ENCODE measurements at regions not wholly inside any gene's neighbourhood (a gene's known extent, or its start where the extent isn't known, plus 50 kb on each side); places are given as distances from the start of the nearest gene placed in this dataset.

GRCh38 chr10:91040343-91040742 is 119.5 kb upstream of the ANKRD1 start:
- no peak for DNase-seq

- no peak for DNase-seq
These were observed 121.2 kb upstream of the ANKRD1 start for GRCh38 chr10:91042069-91042468.

DNA sequence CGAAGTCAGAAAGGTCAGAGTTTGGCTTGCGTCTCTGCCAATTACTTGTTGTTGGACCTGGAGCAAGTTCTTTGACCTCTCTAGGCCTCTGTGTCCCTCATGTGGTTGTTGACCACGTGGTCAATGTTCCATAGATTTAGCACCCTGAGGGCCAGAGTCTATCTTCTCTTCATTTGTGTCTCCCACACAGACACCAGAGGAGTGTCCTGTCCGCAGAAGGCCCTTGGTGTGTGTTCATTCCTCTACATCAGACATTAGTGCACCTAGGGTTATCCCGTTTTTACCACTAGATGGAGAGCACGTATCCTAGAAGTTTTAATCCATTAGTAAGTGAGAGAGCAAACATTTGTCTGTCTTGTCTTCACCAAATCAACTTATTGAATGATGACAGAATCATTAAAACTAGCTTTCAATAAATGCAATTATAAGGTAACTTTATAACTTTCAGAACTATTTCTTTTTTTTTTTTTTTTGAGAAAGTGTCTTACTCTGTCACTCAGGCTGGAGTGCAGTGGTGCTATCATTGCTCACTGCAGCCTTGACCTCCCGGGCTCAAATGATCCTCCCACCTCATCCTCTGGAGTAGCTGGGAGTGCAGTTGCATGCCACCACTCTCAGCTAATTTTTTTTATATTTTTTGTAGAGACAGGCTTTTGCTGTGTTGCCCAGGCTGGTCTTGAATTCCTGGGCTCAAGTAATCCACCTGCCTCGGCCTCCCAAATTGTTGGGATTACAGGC is 122.5 kb upstream of the ANKRD1 start:
- no peak for DNase-seq

- DNase-seq, result no peak
These were observed 126.0 kb upstream of the ANKRD1 start for GRCh38 chr10:91046869-91047268.

DNA sequence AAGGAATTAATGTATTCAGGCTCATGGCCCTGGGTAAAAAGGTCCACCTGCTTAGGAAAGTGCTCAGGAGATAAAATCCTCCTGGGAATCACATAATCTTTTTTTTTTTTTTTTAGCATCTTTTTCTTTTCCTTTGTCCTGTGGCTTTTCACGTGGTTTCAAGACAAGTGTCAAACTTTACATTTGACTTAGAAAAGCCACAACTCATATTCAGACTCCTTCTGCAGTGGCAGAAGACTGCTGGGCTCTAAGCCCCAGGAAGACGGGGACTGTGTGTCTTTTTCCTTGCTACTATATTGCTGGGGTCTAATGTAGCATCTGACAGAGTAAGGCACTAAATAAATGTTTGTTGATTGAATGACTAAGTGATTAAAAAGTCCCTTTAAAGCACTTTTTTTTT is 127.5 kb upstream of the ANKRD1 start:
- DNase-seq, result no peak

DNA sequence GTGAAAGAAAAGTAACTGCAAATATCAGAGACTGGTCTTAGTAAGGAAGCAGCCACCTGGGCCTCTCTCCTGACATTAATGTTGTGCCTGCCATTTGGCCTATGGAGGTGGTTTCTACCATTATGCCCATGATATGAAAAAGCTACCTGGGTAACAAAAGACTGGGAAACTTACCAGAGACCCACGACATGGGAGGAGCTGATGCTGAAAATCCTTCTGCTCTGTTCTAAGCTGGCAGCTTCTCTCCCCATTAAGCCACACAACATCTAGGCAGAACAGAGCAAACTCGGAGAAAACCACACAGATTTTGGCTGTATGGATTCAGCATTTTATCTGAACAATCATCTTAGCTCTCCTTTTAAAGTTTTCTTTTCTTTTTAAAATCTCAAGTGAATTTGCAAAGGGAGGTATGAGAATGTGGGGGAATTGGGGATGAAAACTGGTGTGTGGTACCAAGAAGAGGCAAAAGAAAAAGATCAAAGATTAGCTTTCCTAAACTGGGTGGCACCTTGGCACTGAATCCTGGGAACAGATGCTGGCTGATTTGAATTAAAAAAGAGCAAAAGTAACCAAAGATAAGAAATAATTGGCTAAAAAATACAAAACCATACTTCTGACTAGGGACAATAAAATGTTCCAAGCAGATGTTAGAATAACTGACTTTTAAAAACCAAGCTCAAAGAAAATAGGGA is 128.6 kb upstream of the ANKRD1 start:
- DNase-seq, result no peak

DNA sequence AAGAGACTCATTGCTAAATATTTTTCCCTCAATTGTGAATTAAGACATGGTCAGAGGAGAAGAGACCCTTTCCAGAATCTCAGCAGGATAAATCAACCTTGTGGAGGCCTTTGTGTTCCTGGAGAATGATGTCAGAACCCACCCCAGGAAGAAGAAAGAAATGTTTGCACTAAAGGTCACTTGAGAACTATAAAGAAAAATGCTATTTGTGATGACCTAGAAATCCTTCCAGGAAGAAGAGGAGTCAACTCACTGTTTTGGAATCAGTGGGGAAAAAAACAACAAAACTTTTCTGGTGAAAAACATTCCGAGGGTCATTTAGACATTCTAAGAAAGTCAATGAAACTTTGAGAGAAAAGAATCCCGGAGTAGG is 129.1 kb upstream of the ANKRD1 start:
- DNase-seq, result no peak

- DNase-seq, result no peak
These were observed 129.6 kb upstream of the ANKRD1 start for GRCh38 chr10:91050371-91051034.

- no peak for DNase-seq
These were observed 130.9 kb upstream of the ANKRD1 start for GRCh38 chr10:91051829-91052228.

- DNase-seq, result no peak
These were observed 133.4 kb upstream of the ANKRD1 start for GRCh38 chr10:91054325-91054724.

DNA sequence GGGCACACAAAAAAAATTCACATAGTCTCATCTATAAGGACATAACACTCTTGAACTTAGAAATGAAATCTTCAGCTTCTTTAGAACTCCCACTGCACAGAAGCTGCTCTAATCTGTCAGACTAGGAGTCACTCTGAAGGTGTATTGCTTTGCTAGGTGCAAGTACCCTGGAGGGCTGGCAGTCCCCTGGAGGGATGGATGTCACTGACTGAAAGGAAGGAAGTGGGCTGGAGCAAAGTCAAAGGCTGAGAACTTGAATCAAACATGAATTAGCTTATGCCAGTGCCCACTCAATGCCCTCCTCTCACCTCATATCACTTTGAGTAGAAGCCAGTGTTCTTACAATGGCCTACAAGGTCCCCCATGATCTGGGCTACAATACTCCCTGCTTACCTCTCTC is 140.3 kb upstream of the ANKRD1 start:
- DNase-seq, result no peak

DNA sequence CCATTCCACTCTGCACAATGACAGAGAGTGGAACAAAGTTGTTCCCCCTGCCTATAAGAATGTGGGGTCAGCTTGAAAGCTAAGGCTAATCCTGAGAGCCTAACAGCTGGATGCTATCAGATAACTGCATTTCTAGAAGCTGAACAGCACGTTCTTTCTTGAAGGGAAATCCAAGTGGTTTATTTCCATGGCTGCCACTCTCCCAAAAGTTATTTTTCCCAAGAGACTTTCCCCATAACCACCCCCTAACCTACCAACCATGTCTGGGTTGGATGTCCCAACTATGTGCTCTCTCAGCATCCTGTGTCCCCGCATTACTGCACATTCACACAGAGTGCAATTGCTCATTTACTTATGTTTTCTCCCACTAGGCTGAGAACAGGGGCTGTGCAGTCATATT is 140.7 kb upstream of the ANKRD1 start:
- DNase-seq, result no peak

GRCh38 chr10:91062091-91062490 is 141.2 kb upstream of the ANKRD1 start:
- no peak for DNase-seq

GRCh38 chr10:91071786-91072185 is 148.7 kb upstream of the PCGF5 start:
- DNase-seq, result no peak

- no peak for DNase-seq
These were observed 147.0 kb upstream of the PCGF5 start for GRCh38 chr10:91073286-91073979.

- no peak for DNase-seq
These were observed 143.4 kb upstream of the PCGF5 start for GRCh38 chr10:91076991-91077548.

GRCh38 chr10:91077549-91078071 is 142.9 kb upstream of the PCGF5 start:
- DNase-seq, result no peak

DNA sequence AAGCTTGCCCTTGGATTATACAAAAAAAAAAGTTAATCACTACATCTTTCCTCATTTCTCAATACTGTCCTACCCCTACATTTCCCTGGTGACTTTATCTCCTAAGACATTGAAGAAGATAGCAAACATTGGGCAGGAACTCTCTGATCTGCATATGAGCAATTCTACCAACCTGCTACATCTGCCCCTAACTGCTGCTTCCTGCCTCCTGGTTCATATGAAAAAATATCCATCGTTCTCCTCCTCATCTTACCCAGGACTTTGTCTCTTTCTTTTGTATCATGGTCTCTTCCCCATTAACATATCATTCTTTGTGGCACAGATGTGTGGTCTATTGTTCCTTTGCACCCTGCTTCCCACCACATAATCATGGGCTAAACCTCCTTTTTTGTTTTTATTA is 139.7 kb upstream of the PCGF5 start:
- no peak for DNase-seq

GRCh38 chr10:91082447-91082846 is 138.0 kb upstream of the PCGF5 start:
- DNase-seq, result no peak

DNA sequence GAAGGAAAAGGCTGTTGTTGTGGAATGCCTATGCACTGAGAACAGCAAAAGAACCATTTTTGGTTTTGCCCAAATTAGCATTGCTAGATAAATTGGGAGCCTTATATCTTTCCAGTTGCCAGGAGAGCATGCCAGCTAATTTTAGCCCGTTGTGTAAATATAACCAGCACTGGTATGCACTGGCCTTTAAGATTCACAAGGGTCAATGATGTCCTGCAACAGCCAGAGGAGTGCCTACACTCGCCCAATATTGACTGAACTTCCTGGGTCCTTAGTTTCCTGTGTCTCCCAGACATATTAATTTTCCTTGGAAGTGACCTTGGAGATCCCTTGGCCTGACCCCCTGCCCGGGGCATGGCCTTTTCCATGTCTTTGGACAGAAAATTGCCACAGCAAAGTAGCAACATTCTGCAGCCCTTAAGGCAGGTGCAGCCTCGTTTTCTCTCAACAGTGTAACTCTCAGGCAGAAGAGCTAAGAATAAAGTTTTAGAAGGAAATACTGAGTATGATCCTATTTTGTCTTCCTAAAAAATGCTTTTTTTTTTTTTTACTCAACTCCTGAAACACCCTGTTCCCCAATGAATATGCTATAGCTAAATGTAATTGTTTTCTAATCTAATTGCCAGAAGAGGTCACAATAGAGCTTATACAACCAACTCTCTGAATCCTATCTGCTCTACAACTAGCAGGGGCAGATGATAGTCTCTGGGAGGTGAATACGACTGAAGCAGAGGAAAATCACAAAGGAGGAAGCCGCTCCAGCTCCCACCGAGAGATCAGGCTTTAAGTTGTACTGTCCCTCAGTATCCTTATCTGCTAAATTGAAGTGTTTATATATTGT is 131.9 kb upstream of the PCGF5 start:
- DNase-seq, result no peak

- DNase-seq, result no peak
These were observed 129.5 kb upstream of the PCGF5 start for GRCh38 chr10:91090761-91091529.

All from NCI-H510A (cell line).